KMS-11 (cell line): ENCODE measurements at regions not wholly inside any gene's neighbourhood (a gene's known extent, or its start where the extent isn't known, plus 50 kb on each side); places are given as distances from the start of the nearest gene placed in this dataset.

Experiments
- H2AFZ ChIP-seq: fragments of 200-600 bp; sonication (generic); 2 replicates; pipeline ENCODE4 v1.6.1; 2016; ENCODE audit warnings: antibody characterized with exemption, mixed run types, low read depth
- H3K27ac ChIP-seq: fragments of 200-600 bp; sonication (generic); 2 replicates; pipeline ENCODE4 v1.6.1; 2016; ENCODE audit warnings: mild to moderate bottlenecking, mixed run types
- H3K27me3 ChIP-seq: fragments of 200-600 bp; sonication (generic); 2 replicates; pipeline ENCODE4 v1.6.1; 2017; ENCODE audit warnings: mild to moderate bottlenecking, low read depth, mixed run types, moderate library complexity; ENCODE audit not compliant: insufficient read depth
- H3K36me3 ChIP-seq: fragments of 200-600 bp; sonication (generic); 2 replicates; pipeline ENCODE4 v1.6.1; 2017; ENCODE audit warnings: mild to moderate bottlenecking, mixed run types; ENCODE audit not compliant: insufficient read depth
- H3K4me1 ChIP-seq: fragments of 200-600 bp; sonication (generic); 2 replicates; pipeline ENCODE4 v1.6.1; 2016; ENCODE audit warnings: mild to moderate bottlenecking, low read depth, mixed run types; ENCODE audit not compliant: poor library complexity, severe bottlenecking
- H3K4me2 ChIP-seq: fragments of 200-600 bp; sonication (generic); 2 replicates; pipeline ENCODE4 v1.7.0; 2016; ENCODE audit warnings: mild to moderate bottlenecking, mixed run types
- H3K4me3 ChIP-seq: fragments of 200-600 bp; sonication (generic); IDR thresholded peaks from 2 replicates; pipeline ENCODE4 v1.6.1; 2017; ENCODE audit warnings: low read depth, low read length, mixed read lengths; ENCODE audit not compliant: insufficient read depth
- H3K79me2 ChIP-seq: fragments of 200-600 bp; sonication (generic); 2 replicates; pipeline ENCODE4 v1.6.1; 2016; ENCODE audit warnings: low read depth, mixed run types; ENCODE audit not compliant: insufficient read depth
- H3K9ac ChIP-seq: fragments of 200-600 bp; sonication (generic); 2 replicates; pipeline ENCODE4 v1.6.1; 2016; ENCODE audit warnings: mild to moderate bottlenecking, mixed run types
- H4K20me1 ChIP-seq: fragments of 200-600 bp; sonication (generic); 2 replicates; pipeline ENCODE4 v1.6.1; 2016; ENCODE audit warnings: mild to moderate bottlenecking, mixed run types; ENCODE audit not compliant: insufficient read depth
- CTCF ChIP-seq: fragments of 200-600 bp; sonication (generic); conservative IDR thresholded peaks from 2 replicates; pipeline ENCODE4 v1.6.1; 2017; ENCODE audit warnings: low read depth, mild to moderate bottlenecking, antibody characterized with exemption, low read length, moderate library complexity, mixed read lengths

GRCh38 chr3:137242836-137243400 is 285.1 kb downstream of the IL20RB start:
- no peak overlapping the region for H3K9ac ChIP-seq
- no peak overlapping the region for H3K27ac ChIP-seq
- H3K4me2 ChIP-seq, result no peak overlapping the region
- H3K36me3 ChIP-seq, result no peaks in the 10 kb centered on the region
- H3K27me3 ChIP-seq, result no peaks in the 10 kb centered on the region
- no peak overlapping the region for H3K4me3 ChIP-seq
- H3K79me2 ChIP-seq, result no peaks in the 10 kb centered on the region
- no peak overlapping the region for H2AFZ ChIP-seq
- H4K20me1 ChIP-seq, result no peaks in the 10 kb centered on the region
- peaks cover 2% of the 10 kb centered on the region for H3K4me1 ChIP-seq
- no peak for TF ChIP-seq CTCF

DNA sequence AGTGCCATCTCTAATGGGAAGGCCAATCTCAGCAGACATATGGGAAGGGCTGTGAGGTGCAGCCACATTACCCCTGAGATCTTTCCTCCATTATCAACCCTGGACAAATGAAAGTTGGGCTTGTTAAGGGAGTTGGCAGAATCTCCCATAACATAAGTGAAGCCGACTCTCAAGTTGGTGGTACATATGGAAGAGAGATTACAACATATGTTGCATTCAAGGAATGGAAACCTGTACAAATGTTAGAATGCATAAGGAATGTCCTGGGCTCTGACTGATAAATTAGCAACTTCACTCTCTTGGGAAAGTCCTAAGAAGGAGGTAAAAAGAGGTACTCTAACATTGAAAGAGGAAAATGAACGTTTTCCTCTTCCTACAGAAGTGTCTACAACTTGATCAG is 288.7 kb downstream of the IL20RB start:
- no peak overlapping the region for H3K27ac ChIP-seq
- no peak overlapping the region for H3K4me2 ChIP-seq
- no peaks in the 10 kb centered on the region for H4K20me1 ChIP-seq
- H3K79me2 ChIP-seq, result no peaks in the 10 kb centered on the region
- H3K4me3 ChIP-seq, result no peak overlapping the region
- no peak overlapping the region for H3K9ac ChIP-seq
- H3K4me1 ChIP-seq, result peaks cover 30% of the 10 kb centered on the region
- no peak overlapping the region for H2AFZ ChIP-seq
- TF ChIP-seq CTCF, result no peak
- no peaks in the 10 kb centered on the region for H3K27me3 ChIP-seq
- H3K36me3 ChIP-seq, result no peaks in the 10 kb centered on the region

- Histone ChIP-seq H3K36me3 (no peaks in the 10 kb centered on the region), H4K20me1 (no peaks in the 10 kb centered on the region), H3K27me3 (no peaks in the 10 kb centered on the region), H3K4me1 (peaks cover 30% of the 10 kb centered on the region), H3K79me2 (no peaks in the 10 kb centered on the region), H2AFZ (no peak overlapping the region), H3K27ac (peak overlapping the region; percentile 38; the same call in 1 of the 2 replicates), H3K9ac (no peak overlapping the region), H3K4me2 (peak overlapping the region; percentile 31), H3K4me3 (no peak overlapping the region)
- TF ChIP-seq CTCF, result no peak
Observed at GRCh38 chr3:137249311-137249940, 291.6 kb downstream of the IL20RB start.

- H4K20me1 ChIP-seq, result no peaks in the 10 kb centered on the region
Observed at GRCh38 chr3:137259089-137259488, 301.3 kb downstream of the IL20RB start.

More at GRCh38 chr3:137259089-137259488, 301.3 kb downstream of the IL20RB start:
- TF ChIP-seq CTCF, result no peak
- no peak overlapping the region for H3K9ac ChIP-seq
- no peak overlapping the region for H3K27ac ChIP-seq
- no peak overlapping the region for H2AFZ ChIP-seq
- H3K79me2 ChIP-seq, result no peaks in the 10 kb centered on the region
- H3K36me3 ChIP-seq, result no peaks in the 10 kb centered on the region
- no peaks in the 10 kb centered on the region for H3K4me1 ChIP-seq
- H3K4me3 ChIP-seq, result no peak overlapping the region
- no peaks in the 10 kb centered on the region for H3K27me3 ChIP-seq
- H3K4me2 ChIP-seq, result no peak overlapping the region
